Thymus (tissue), 11 donors: ENCODE measurements at regions not wholly inside any gene's neighbourhood (a gene's known extent, or its start where the extent isn't known, plus 50 kb on each side); places are given as distances from the start of the nearest gene placed in this dataset.

Source experiments
- DNase-seq, 9 donors: peaks; one replicate each; pipeline ENCODE4 v3.0.0-alpha.2; 2013; ENCODE audit warnings: low spot score in 9 of 9, low read depth in 6 of 9, missing footprints in 1 of 9
- H3K27ac ChIP-seq, 2 donors: one replicate each; pipeline ENCODE4 v1.5.1; 2013; ENCODE audit warnings: control low read depth in 1 of 2, low read depth in 1 of 2, low read length in 1 of 2, mild to moderate bottlenecking in 1 of 2, moderate library complexity in 1 of 2
- H3K27me3 ChIP-seq, 2 donors: one replicate each; pipeline ENCODE4 v1.5.1; 2013; ENCODE audit warnings: low read length in 1 of 2; ENCODE audit not compliant: control insufficient read depth in 2 of 2, insufficient read depth in 1 of 2
- H3K36me3 ChIP-seq, 2 donors: one replicate each; pipeline ENCODE4 v1.5.1; 2013; ENCODE audit warnings: low read length in 1 of 2, mild to moderate bottlenecking in 1 of 2, moderate library complexity in 1 of 2; ENCODE audit not compliant: control insufficient read depth in 2 of 2, insufficient read depth in 2 of 2
- H3K4me1 ChIP-seq, 2 donors: one replicate each; pipeline ENCODE4 v1.5.1; 2013; ENCODE audit warnings: low read length in 2 of 2; ENCODE audit not compliant: control insufficient read depth in 2 of 2, insufficient read depth in 2 of 2
- H3K4me3 ChIP-seq, 2 donors: one replicate each; pipeline ENCODE4 v1.5.1; 2013; ENCODE audit warnings: low read length in 2 of 2, control low read depth in 1 of 2, mild to moderate bottlenecking in 1 of 2
- H3K9me3 ChIP-seq, 2 donors: one replicate each; pipeline ENCODE4 v1.5.1; 2013; ENCODE audit warnings: low read length in 1 of 2, mild to moderate bottlenecking in 1 of 2; ENCODE audit not compliant: control insufficient read depth in 2 of 2, insufficient read depth in 1 of 2
- WGBS: extraction: QIAGEN DNeasy Blood & Tissue Kit; methylation state at CpG from one replicate; pipeline ENCODE4 v1.1.7; 2013; 5-methylcytosine and 5-hydroxymethylcytosine counted together
- donor health status: healthy.

GRCh38 chr10:57222129-57222528 lies 861.1 kb upstream of the ZWINT start:
- no peaks in the 10 kb centered on the region for H3K4me1 ChIP-seq
- no peaks in the 10 kb centered on the region for H3K9me3 ChIP-seq
- WGBS, result 60% methylated on average over 3 of the region's 3 CpGs
- H3K36me3 ChIP-seq, result no peaks in the 10 kb centered on the region
- H3K27ac ChIP-seq, result no peak overlapping the region
- DNase-seq, result no peak
- H3K27me3 ChIP-seq, result no peaks in the 10 kb centered on the region
- H3K4me3 ChIP-seq, result no peak overlapping the region

- Histone ChIP-seq H3K27me3 (no peaks in the 10 kb centered on the region), H3K4me3 (no peak overlapping the region), H3K36me3 (no peaks in the 10 kb centered on the region), H3K27ac (no peak overlapping the region), H3K4me1 (no peaks in the 10 kb centered on the region), H3K9me3 (no peaks in the 10 kb centered on the region)
- WGBS, result 76% methylated on average over 3 of the region's 3 CpGs
- no peak for DNase-seq
Observed at GRCh38 chr10:57221674-57222073, 860.6 kb upstream of the ZWINT start.

- Histone ChIP-seq H3K9me3 (no peaks in the 10 kb centered on the region), H3K4me3 (no peak overlapping the region), H3K27ac (no peak overlapping the region), H3K36me3 (no peaks in the 10 kb centered on the region), H3K4me1 (no peaks in the 10 kb centered on the region), H3K27me3 (no peaks in the 10 kb centered on the region)
- no peak for DNase-seq
Observed at GRCh38 chr10:57218382-57218781, 857.3 kb upstream of the ZWINT start.

- no peaks in the 10 kb centered on the region for H3K4me1 ChIP-seq
- no peak overlapping the region for H3K4me3 ChIP-seq
- H3K27ac ChIP-seq, result no peak overlapping the region
- H3K36me3 ChIP-seq, result no peaks in the 10 kb centered on the region
- WGBS, result 83% methylated on average over 1 of the region's 1 CpG
- no peaks in the 10 kb centered on the region for H3K27me3 ChIP-seq
- H3K9me3 ChIP-seq, result no peaks in the 10 kb centered on the region
- DNase-seq, result no peak
Observed at GRCh38 chr10:57202356-57202755, 841.3 kb upstream of the ZWINT start.

- no peak overlapping the region for H3K27ac ChIP-seq
- 99% methylated on average over 1 of the region's 1 CpG for WGBS
- no peak overlapping the region for H3K4me3 ChIP-seq
- no peak for DNase-seq
- no peaks in the 10 kb centered on the region for H3K36me3 ChIP-seq
- no peaks in the 10 kb centered on the region for H3K9me3 ChIP-seq
- no peaks in the 10 kb centered on the region for H3K4me1 ChIP-seq
- no peaks in the 10 kb centered on the region for H3K27me3 ChIP-seq
Observed at GRCh38 chr10:57188846-57189245, 827.8 kb upstream of the ZWINT start.

GRCh38 chr10:57186201-57186600 lies 825.1 kb upstream of the ZWINT start:
- H3K4me1 ChIP-seq, result no peaks in the 10 kb centered on the region
- no peaks in the 10 kb centered on the region for H3K36me3 ChIP-seq
- no peak for DNase-seq
- 92% methylated on average over 1 of the region's 1 CpG for WGBS
- H3K9me3 ChIP-seq, result no peaks in the 10 kb centered on the region
- H3K27ac ChIP-seq, result no peak overlapping the region
- no peaks in the 10 kb centered on the region for H3K27me3 ChIP-seq
- no peak overlapping the region for H3K4me3 ChIP-seq

GRCh38 chr10:57169597-57169996 lies 808.5 kb upstream of the ZWINT start:
- 1% methylated on average over 1 of the region's 1 CpG for WGBS
- H3K4me1 ChIP-seq, result no peaks in the 10 kb centered on the region
- no peak overlapping the region for H3K4me3 ChIP-seq
- H3K36me3 ChIP-seq, result no peaks in the 10 kb centered on the region
- DNase-seq, result no peak
- peaks cover 0 to 7% of the 10 kb centered on the region in 2 donors for H3K9me3 ChIP-seq
- H3K27ac ChIP-seq, result no peak overlapping the region
- no peaks in the 10 kb centered on the region for H3K27me3 ChIP-seq

GRCh38 chr10:57168611-57169240 lies 807.7 kb upstream of the ZWINT start:
- 89% methylated on average over 4 of the region's 4 CpGs for WGBS
- no peak for DNase-seq
- H3K36me3 ChIP-seq, result no peaks in the 10 kb centered on the region
- H3K4me3 ChIP-seq, result no peak overlapping the region
- no peaks in the 10 kb centered on the region for H3K4me1 ChIP-seq
- H3K9me3 ChIP-seq, result peaks cover 0 to 7% of the 10 kb centered on the region in 2 donors
- H3K27me3 ChIP-seq, result no peaks in the 10 kb centered on the region
- H3K27ac ChIP-seq, result no peak overlapping the region

GRCh38 chr10:57165671-57166070 lies 804.6 kb upstream of the ZWINT start:
- Histone ChIP-seq H3K27me3 (no peaks in the 10 kb centered on the region), H3K4me3 (no peak overlapping the region), H3K27ac (no peak overlapping the region), H3K36me3 (no peaks in the 10 kb centered on the region), H3K4me1 (no peaks in the 10 kb centered on the region), H3K9me3 (peaks cover 0 to 7% of the 10 kb centered on the region in 2 donors)
- WGBS, result 85% methylated on average over 2 of the region's 2 CpGs
- no peak for DNase-seq

GRCh38 chr10:57162231-57162630 lies 801.2 kb upstream of the ZWINT start:
- Histone ChIP-seq H3K4me1 (no peaks in the 10 kb centered on the region), H3K36me3 (no peaks in the 10 kb centered on the region), H3K27me3 (no peaks in the 10 kb centered on the region), H3K27ac (no peak overlapping the region), H3K4me3 (no peak overlapping the region), H3K9me3 (peaks cover 0 to 7% of the 10 kb centered on the region in 2 donors)
- no peak for DNase-seq
- 90% methylated on average over 4 of the region's 4 CpGs for WGBS
